IMR-90 (cell line): ENCODE measurements at regions not wholly inside any gene's neighbourhood (a gene's known extent, or its start where the extent isn't known, plus 50 kb on each side); places are given as distances from the start of the nearest gene placed in this dataset.

Experiments used
- ATAC-seq: fragments of 200-7000 bp; cut with Tn5 transposase; 2 replicates; pipeline ENCODE4 v1.9.1; 2020; ENCODE audit warnings: low read depth, mild to moderate bottlenecking, moderate library complexity
- BruUV-seq: library from RNA; stranded (reverse); fragments of 400-500 nt; replicated peaks from 2 replicates; lab custom pipeline; 2021; lab: Mats Ljungman, UMichigan
- CTCF ChIA-PET: fragments of 300-600 bp; formaldehyde crosslinking; extraction: SDS; loops from one replicate; lab custom pipeline; 2021; ENCODE audit warnings: antibody characterized with exemption; lab: Yijun Ruan, JAX
- POLR2A ChIA-PET: fragments of 300-600 bp; sonication (Branson Sonifier 250); formaldehyde crosslinking; loops from one replicate; lab custom pipeline; 2022; ENCODE audit warnings: antibody characterized with exemption; ENCODE audit not compliant: unreplicated experiment; lab: Charles Lee
- DNase-seq: peaks from one replicate; pipeline ENCODE4 v3.0.0; 2013
- H2AFZ ChIP-seq: replicated peaks from 2 replicates; pipeline ENCODE3; 2013; ENCODE audit warnings: low read length, mild to moderate bottlenecking; ENCODE audit not compliant: poor library complexity
- H2AK5ac ChIP-seq: 2 replicates; pipeline ENCODE4 v1.6.1; 2013; ENCODE audit warnings: low read depth, low read length, inconsistent platforms
- H2AK9ac ChIP-seq: replicated peaks from 2 replicates; pipeline ENCODE3; 2013; ENCODE audit warnings: mild to moderate bottlenecking, low read depth, low read length, moderate library complexity; ENCODE audit not compliant: poor library complexity
- H2BK120ac ChIP-seq: 2 replicates; pipeline ENCODE4 v1.6.1; 2013; ENCODE audit warnings: low read depth, low read length, inconsistent platforms
- H2BK15ac ChIP-seq: 3 replicates; pipeline ENCODE4 v1.6.1; 2013; ENCODE audit warnings: low read depth, low read length, inconsistent platforms
- H2BK20ac ChIP-seq: 2 replicates; pipeline ENCODE4 v1.6.1; 2013; ENCODE audit warnings: low read depth, mild to moderate bottlenecking, inconsistent platforms, low read length, moderate library complexity
- H2BK5ac ChIP-seq: 2 replicates; pipeline ENCODE4 v1.6.1; 2013; ENCODE audit warnings: mild to moderate bottlenecking, low read depth, low read length, inconsistent platforms; ENCODE audit not compliant: poor library complexity, severe bottlenecking
- H3K14ac ChIP-seq: replicated peaks from 2 replicates; pipeline ENCODE4 v1.6.1; 2013; ENCODE audit warnings: low read depth, low read length, inconsistent platforms
- H3K18ac ChIP-seq: 2 replicates; pipeline ENCODE4 v1.6.1; 2013; ENCODE audit warnings: low read depth, low read length, control low read depth
- H3K23ac ChIP-seq: 2 replicates; pipeline ENCODE4 v1.6.1; 2013; ENCODE audit warnings: low read depth, low read length, inconsistent platforms
- H3K27ac ChIP-seq: 2 replicates; pipeline ENCODE4 v1.5.1; 2013; ENCODE audit warnings: mild to moderate bottlenecking, control low read depth, low read length; ENCODE audit not compliant: insufficient read depth
- H3K27me3 ChIP-seq: 2 replicates; pipeline ENCODE4 v1.6.1; 2013; ENCODE audit warnings: low read length; ENCODE audit not compliant: control insufficient read depth, insufficient read depth
- H3K36me3 ChIP-seq: 2 replicates; pipeline ENCODE4 v1.6.1; 2013; ENCODE audit warnings: low read length, mixed read lengths; ENCODE audit not compliant: control insufficient read depth, insufficient read depth
- H3K4ac ChIP-seq: 2 replicates; pipeline ENCODE4 v1.6.1; 2013; ENCODE audit warnings: low read depth, low read length, inconsistent platforms
- H3K4me1 ChIP-seq: 2 replicates; pipeline ENCODE4 v1.6.1; 2013; ENCODE audit warnings: low read length, mixed read lengths; ENCODE audit not compliant: control insufficient read depth, insufficient read depth
- H3K4me2 ChIP-seq: 2 replicates; pipeline ENCODE4 v1.6.1; 2013; ENCODE audit warnings: low read depth, mild to moderate bottlenecking, control low read depth, low read length, moderate library complexity
- H3K4me3 ChIP-seq: 2 replicates; pipeline ENCODE4 v1.5.1; 2013; ENCODE audit warnings: low read depth, mild to moderate bottlenecking, control low read depth, low read length, moderate library complexity; ENCODE audit not compliant: insufficient read depth
- H3K56ac ChIP-seq: 2 replicates; pipeline ENCODE4 v1.6.1; 2013; ENCODE audit warnings: low read length, inconsistent platforms; ENCODE audit not compliant: insufficient read depth; ENCODE audit errors: extremely low read depth
- H3K79me1 ChIP-seq, 2 experiments: 2 replicates each; pipeline ENCODE4 v1.6.1; 2013; ENCODE audit warnings: low read length in 2 of 2, inconsistent platforms in 1 of 2, low read depth in 1 of 2
- H3K9ac ChIP-seq: 2 replicates; pipeline ENCODE4 v1.6.1; 2013; ENCODE audit warnings: low read depth, low read length, control low read depth
- H3K9me1 ChIP-seq: 2 replicates; pipeline ENCODE4 v1.6.1; 2013; ENCODE audit warnings: low read length, inconsistent platforms; ENCODE audit not compliant: insufficient read depth
- H3K9me3 ChIP-seq: 2 replicates; pipeline ENCODE4 v1.6.1; 2013; ENCODE audit warnings: low read length; ENCODE audit not compliant: control insufficient read depth, insufficient read depth
- H4K20me1 ChIP-seq: 2 replicates; pipeline ENCODE4 v1.6.1; 2013; ENCODE audit warnings: low read length, inconsistent platforms; ENCODE audit not compliant: insufficient read depth
- H4K5ac ChIP-seq: 2 replicates; pipeline ENCODE4 v1.6.1; 2013; ENCODE audit warnings: mild to moderate bottlenecking, low read depth, low read length, control low read depth
- H4K8ac ChIP-seq, 2 experiments: 2 replicates each; pipeline ENCODE4 v1.6.1; 2013; ENCODE audit warnings: low read depth in 2 of 2, low read length in 2 of 2, control low read depth in 1 of 2, inconsistent platforms in 1 of 2
- H4K91ac ChIP-seq: 2 replicates; pipeline ENCODE4 v1.6.1; 2013; ENCODE audit warnings: low read depth, low read length, inconsistent platforms; ENCODE audit not compliant: insufficient read depth
- CEBPB ChIP-seq: IDR thresholded peaks from 2 replicates; pipeline ENCODE4 v1.6.1; 2012; ENCODE audit warnings: low read depth, low read length, improper control_type of control experiment
- CHD1 ChIP-seq: IDR thresholded peaks from 2 replicates; pipeline ENCODE4 v1.6.1; 2012; ENCODE audit warnings: low read depth, low read length, improper control_type of control experiment
- ELK1 ChIP-seq: fragments of 150-350 bp; IDR thresholded peaks from 2 replicates; pipeline ENCODE4 v1.6.1; 2016; ENCODE audit warnings: low read depth, mild to moderate bottlenecking, low read length, moderate library complexity, borderline replicate concordance
- FOS ChIP-seq: fragments of 150-350 bp; IDR thresholded peaks from 2 replicates; pipeline ENCODE4 v1.6.1; 2016; ENCODE audit warnings: low read depth, low read length
- MAFK ChIP-seq: IDR thresholded peaks from 2 replicates; pipeline ENCODE4 v1.6.1; 2012; ENCODE audit warnings: low read depth, low read length, improper control_type of control experiment
- MAZ ChIP-seq: IDR thresholded peaks from 2 replicates; pipeline ENCODE4 v1.6.1; 2012; ENCODE audit warnings: low read depth, mild to moderate bottlenecking, low read length, improper control_type of control experiment, moderate library complexity, borderline replicate concordance
- MXI1 ChIP-seq: IDR thresholded peaks from 2 replicates; pipeline ENCODE4 v1.6.1; 2012; ENCODE audit warnings: low read depth, mild to moderate bottlenecking, low read length, moderate library complexity, borderline replicate concordance
- POLR2A ChIP-seq: IDR thresholded peaks from 2 replicates; pipeline ENCODE4 v1.6.1; 2012; ENCODE audit warnings: mild to moderate bottlenecking, low read depth, low read length
- RCOR1 ChIP-seq: IDR thresholded peaks from 2 replicates; pipeline ENCODE4 v1.6.1; 2012; ENCODE audit warnings: mild to moderate bottlenecking, low read length, improper control_type of control experiment; ENCODE audit not compliant: insufficient replicate concordance
- SMC3 ChIP-seq: fragments of 150-350 bp; IDR thresholded peaks from 2 replicates; pipeline ENCODE4 v1.6.1; 2016; ENCODE audit warnings: low read depth, mild to moderate bottlenecking, antibody characterized with exemption, low read length, moderate library complexity
- USF2 ChIP-seq: fragments of 150-350 bp; IDR thresholded peaks from 2 replicates; pipeline ENCODE4 v1.6.1; 2017; ENCODE audit warnings: mild to moderate bottlenecking, antibody characterized with exemption, low read length, low read depth
- WGBS, 2 experiments: methylation state at CpG; one replicate each; pipeline versions ENCODE4 v1.1.5 to v1.1.7; 2013; ENCODE audit warnings: missing lambda C conversion rate in 2 of 2; ENCODE audit not compliant: insufficient read length in 1 of 2; ENCODE audit errors: extremely low coverage in 2 of 2; 5-methylcytosine and 5-hydroxymethylcytosine counted together
- dilution Hi-C: fragments of 300-500 bp; cut with HindIII; formaldehyde crosslinking; loops from one replicate; pipeline ENCODE4 v1.14.3; 2018; ENCODE audit warnings: low sequenced_read_pairs; ENCODE audit not compliant: unreplicated experiment
- in situ Hi-C: fragments of 300-500 bp; cut with MboI; formaldehyde crosslinking; loops from 3 replicates; pipeline ENCODE4 v1.14.3; 2019; ENCODE audit warnings: low sequenced_read_pairs, inconsistent platforms, mixed read lengths
- intact Hi-C: fragments of 100-400 bp; cut with micrococcal nuclease; formaldehyde crosslinking; loops from 2 replicates; pipeline ENCODE4 v1.10.0; 2022
- TF ChIP-seq, protein P1 (sequence below): conservative IDR thresholded peaks from 2 replicates; pipeline ENCODE4 v1.5.1; 2012; ENCODE audit warnings: mild to moderate bottlenecking, low read depth, low read length, improper control_type of control experiment

- Histone ChIP-seq H3K23ac (no peak overlapping the region), H3K4me3 (no peak overlapping the region), H2BK20ac (no peak overlapping the region), H4K20me1 (no peaks in the 10 kb centered on the region), H3K79me1 (peaks cover 0 to 2% of the 10 kb centered on the region in 2 experiments; a peak in 1 of 4 replicates), H4K91ac (no peak overlapping the region), H3K4ac (no peak overlapping the region), H3K36me3 (no peaks in the 10 kb centered on the region), H3K9ac (no peak overlapping the region), H4K8ac (no peak overlapping the region; a peak in 1 of 4 replicates), H2AK5ac (no peak overlapping the region), H3K4me2 (no peak overlapping the region), H2BK120ac (no peak overlapping the region), H2BK15ac (0 out of 3 replicates have a peak overlapping the region, but pooled peaks have one; percentile 40), H2AK9ac (no peak overlapping the region), H3K27me3 (no peaks in the 10 kb centered on the region), H4K5ac (no peak overlapping the region), H3K4me1 (peaks cover 8% of the 10 kb centered on the region), H3K9me1 (peaks cover 4% of the 10 kb centered on the region; the same call in 1 of the 2 replicates), H3K18ac (no peak overlapping the region), H3K56ac (no peak overlapping the region), H3K27ac (no peak overlapping the region), H3K9me3 (no peaks in the 10 kb centered on the region), H3K14ac (no peak overlapping the region), H2BK5ac (peak overlapping the region; percentile 74), H2AFZ (no peak overlapping the region)
- ChIA-PET POLR2A (no interaction called here), CTCF (interaction anchor here (0.9 kb wide), 1 partner anchor 100 kb away, joined by 5 read pairs; the partner anchor contains the start of gene DAB2)
- WGBS, 2 experiments: no CpG with 5 or more reads among the region's 2 CpGs
- in situ Hi-C loops (no loop called here), intact Hi-C loops (no loop called here), dilution Hi-C loops (no loop called here)
- no TSS peak for BruUV-seq
- no peak for ATAC-seq
- DNase-seq: no peak
- TF ChIP-seq MAZ (no peak), RCOR1 (no peak), FOS (no peak), SMC3 (no peak), POLR2A (no peak), ELK1 (no peak), MAFK (no peak), MXI1 (no peak), CHD1 (no peak), CEBPB (no peak), USF2 (no peak)
- TF ChIP-seq, protein P1, sequence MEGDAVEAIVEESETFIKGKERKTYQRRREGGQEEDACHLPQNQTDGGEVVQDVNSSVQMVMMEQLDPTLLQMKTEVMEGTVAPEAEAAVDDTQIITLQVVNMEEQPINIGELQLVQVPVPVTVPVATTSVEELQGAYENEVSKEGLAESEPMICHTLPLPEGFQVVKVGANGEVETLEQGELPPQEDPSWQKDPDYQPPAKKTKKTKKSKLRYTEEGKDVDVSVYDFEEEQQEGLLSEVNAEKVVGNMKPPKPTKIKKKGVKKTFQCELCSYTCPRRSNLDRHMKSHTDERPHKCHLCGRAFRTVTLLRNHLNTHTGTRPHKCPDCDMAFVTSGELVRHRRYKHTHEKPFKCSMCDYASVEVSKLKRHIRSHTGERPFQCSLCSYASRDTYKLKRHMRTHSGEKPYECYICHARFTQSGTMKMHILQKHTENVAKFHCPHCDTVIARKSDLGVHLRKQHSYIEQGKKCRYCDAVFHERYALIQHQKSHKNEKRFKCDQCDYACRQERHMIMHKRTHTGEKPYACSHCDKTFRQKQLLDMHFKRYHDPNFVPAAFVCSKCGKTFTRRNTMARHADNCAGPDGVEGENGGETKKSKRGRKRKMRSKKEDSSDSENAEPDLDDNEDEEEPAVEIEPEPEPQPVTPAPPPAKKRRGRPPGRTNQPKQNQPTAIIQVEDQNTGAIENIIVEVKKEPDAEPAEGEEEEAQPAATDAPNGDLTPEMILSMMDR: no peak
Measured at GRCh38 chr5:39525271-39525670, 100.5 kb upstream of the DAB2 start.
